C4-2B (cell line): ENCODE measurements at regions not wholly inside any gene's neighbourhood (a gene's known extent, or its start where the extent isn't known, plus 50 kb on each side); places are given as distances from the start of the nearest gene placed in this dataset.
"Not testable (repeated sequence)": the region's sequence is repeated elsewhere in the genome, so short reads cannot be mapped to it uniquely, and the experiment has no call there.

Experiments
- H3K27ac ChIP-seq: fragments of 450-650 bp; 2 replicates; pipeline ENCODE4 v1.5.1; 2017
- ZFX ChIP-seq: fragments of 450-650 bp; IDR thresholded peaks from 2 replicates; pipeline ENCODE4 v1.6.1; 2017
- TF ChIP-seq, protein P1 (sequence below): fragments of 450-650 bp; conservative IDR thresholded peaks from 2 replicates; pipeline ENCODE4 v1.5.1; 2017; ENCODE audit warnings: mild to moderate bottlenecking

DNA sequence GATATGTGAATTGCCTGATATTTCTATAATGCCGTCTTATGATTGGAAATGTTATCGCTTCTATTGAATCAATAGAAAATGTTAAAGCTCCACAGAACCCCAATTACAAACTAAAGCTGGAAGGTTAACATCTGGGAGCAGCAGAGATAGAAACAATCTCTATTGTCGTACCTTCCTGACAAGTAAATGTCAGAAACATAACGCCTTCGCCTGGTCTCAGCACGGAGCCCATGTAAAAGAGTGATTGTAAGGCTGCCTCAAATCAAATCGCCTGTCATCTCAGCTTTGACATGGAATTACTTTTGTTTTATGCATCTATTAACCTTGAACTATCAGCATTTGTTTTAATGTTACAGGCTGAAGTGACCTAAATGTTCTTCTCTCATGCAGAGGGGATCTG is 885.9 kb upstream of the PIK3C3 start:
- TF ChIP-seq, protein P1, sequence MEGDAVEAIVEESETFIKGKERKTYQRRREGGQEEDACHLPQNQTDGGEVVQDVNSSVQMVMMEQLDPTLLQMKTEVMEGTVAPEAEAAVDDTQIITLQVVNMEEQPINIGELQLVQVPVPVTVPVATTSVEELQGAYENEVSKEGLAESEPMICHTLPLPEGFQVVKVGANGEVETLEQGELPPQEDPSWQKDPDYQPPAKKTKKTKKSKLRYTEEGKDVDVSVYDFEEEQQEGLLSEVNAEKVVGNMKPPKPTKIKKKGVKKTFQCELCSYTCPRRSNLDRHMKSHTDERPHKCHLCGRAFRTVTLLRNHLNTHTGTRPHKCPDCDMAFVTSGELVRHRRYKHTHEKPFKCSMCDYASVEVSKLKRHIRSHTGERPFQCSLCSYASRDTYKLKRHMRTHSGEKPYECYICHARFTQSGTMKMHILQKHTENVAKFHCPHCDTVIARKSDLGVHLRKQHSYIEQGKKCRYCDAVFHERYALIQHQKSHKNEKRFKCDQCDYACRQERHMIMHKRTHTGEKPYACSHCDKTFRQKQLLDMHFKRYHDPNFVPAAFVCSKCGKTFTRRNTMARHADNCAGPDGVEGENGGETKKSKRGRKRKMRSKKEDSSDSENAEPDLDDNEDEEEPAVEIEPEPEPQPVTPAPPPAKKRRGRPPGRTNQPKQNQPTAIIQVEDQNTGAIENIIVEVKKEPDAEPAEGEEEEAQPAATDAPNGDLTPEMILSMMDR = no peak
- no peak for TF ChIP-seq ZFX

GRCh38 chr18:41064916-41065315 is 890.1 kb upstream of the PIK3C3 start:
- H3K27ac ChIP-seq = no peak overlapping the region
- TF ChIP-seq ZFX = no peak
- TF ChIP-seq, protein P1 = no peak

More for the DNA sequence above, 885.9 kb upstream of the PIK3C3 start:
- no peak overlapping the region for H3K27ac ChIP-seq

GRCh38 chr18:41060967-41061366 is 894.1 kb upstream of the PIK3C3 start:
- TF ChIP-seq ZFX = no peak
- TF ChIP-seq, protein P1 = no peak
- H3K27ac ChIP-seq = no peak overlapping the region

GRCh38 chr18:41059126-41059415 is 896.0 kb upstream of the PIK3C3 start:
- no peak overlapping the region for H3K27ac ChIP-seq
- no peak for TF ChIP-seq ZFX
- TF ChIP-seq, protein P1 = no peak

- no peak overlapping the region for H3K27ac ChIP-seq
- TF ChIP-seq, protein P1 = no peak
- TF ChIP-seq ZFX = no peak
These were observed 896.5 kb upstream of the PIK3C3 start for GRCh38 chr18:41058351-41059125.

DNA sequence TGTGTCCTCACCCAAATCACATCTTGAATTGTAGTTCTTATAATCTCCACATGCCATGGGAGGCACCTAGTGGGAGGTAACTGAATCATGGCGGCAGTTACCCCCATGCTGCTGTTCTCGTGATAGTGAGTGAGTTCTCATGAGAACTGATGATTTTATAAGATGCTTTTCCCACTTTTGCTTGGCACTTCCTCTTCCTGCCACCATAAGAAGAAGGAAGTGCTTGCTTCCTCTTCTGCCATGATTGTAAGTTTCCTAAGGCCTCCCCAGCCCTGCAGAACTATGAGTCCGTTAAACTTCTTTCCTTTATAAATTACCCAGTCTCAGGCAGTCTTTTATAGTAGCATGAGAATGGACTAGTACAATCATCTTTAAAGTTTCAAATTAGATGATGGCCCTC is 902.4 kb upstream of the PIK3C3 start:
- TF ChIP-seq, protein P1 = no peak
- TF ChIP-seq ZFX = no peak
- H3K27ac ChIP-seq = no peak overlapping the region

GRCh38 chr18:41046250-41046649 is 908.8 kb upstream of the PIK3C3 start:
- not testable (repeated sequence) for H3K27ac ChIP-seq

- no peak overlapping the region for H3K27ac ChIP-seq
- no peak for TF ChIP-seq ZFX
- TF ChIP-seq, protein P1 = no peak
These were observed 911.2 kb upstream of the PIK3C3 start for GRCh38 chr18:41043876-41044275.
